Keratinocyte (primary cell): ENCODE measurements at regions not wholly inside any gene's neighbourhood (a gene's known extent, or its start where the extent isn't known, plus 50 kb on each side); places are given as distances from the start of the nearest gene placed in this dataset.

Experiments
- DNase-seq: peaks from one replicate; pipeline ENCODE4 v3.0.0-alpha.2; 2011; ENCODE audit warnings: low read depth, missing footprints, low spot score
- FAIRE-seq: peaks from 2 replicates; lab custom pipeline; 2011; peaks lifted over from hg19 to GRCh38; lab: Jason Lieb, UNC
- H2AFZ ChIP-seq: 2 replicates; pipeline ENCODE4 v1.6.0; 2012; ENCODE audit warnings: low read length, control low read depth, inconsistent platforms; ENCODE audit not compliant: control insufficient read depth
- H3K27ac ChIP-seq: 2 replicates; pipeline ENCODE4 v1.5.1; 2011; ENCODE audit warnings: low read length; ENCODE audit not compliant: control insufficient read depth, insufficient read depth
- H3K27me3 ChIP-seq: 3 replicates; pipeline ENCODE4 v1.6.0; 2011; ENCODE audit warnings: low read length; ENCODE audit not compliant: control insufficient read depth, insufficient read depth; ENCODE audit errors: extremely low read depth
- H3K36me3 ChIP-seq, 2 experiments: 2 replicates in 1 of 2; 3 replicates in 1 of 2; pipeline ENCODE4 v1.5.1; 2011; ENCODE audit warnings: low read length in 2 of 2, mild to moderate bottlenecking in 1 of 2; ENCODE audit not compliant: control insufficient read depth in 2 of 2, insufficient read depth in 2 of 2; ENCODE audit errors: extremely low read depth in 1 of 2
- H3K4me1 ChIP-seq: 3 replicates; pipeline ENCODE4 v1.5.1; 2011; ENCODE audit warnings: low read length; ENCODE audit not compliant: control insufficient read depth, insufficient read depth; ENCODE audit errors: extremely low read depth
- H3K4me2 ChIP-seq: 3 replicates; pipeline ENCODE4 v1.6.0; 2011; ENCODE audit warnings: low read depth, low read length; ENCODE audit not compliant: control insufficient read depth, insufficient read depth; ENCODE audit errors: extremely low read depth
- H3K4me3 ChIP-seq, 3 experiments: fragments of 200-600 bp in 1 of 3; sonication (generic) in 1 of 3; 2 replicates in 2 of 3; 3 replicates in 1 of 3; pipeline ENCODE4 v1.5.1; 2011 to 2016; ENCODE audit warnings: low read length in 3 of 3, mild to moderate bottlenecking in 3 of 3, control low read depth in 2 of 3, inconsistent platforms in 1 of 3, low read depth in 1 of 3, mixed read lengths in 1 of 3, mixed run types in 1 of 3, moderate library complexity in 1 of 3; ENCODE audit not compliant: control insufficient read depth in 2 of 3, insufficient read depth in 2 of 3; ENCODE audit errors: extremely low read depth in 1 of 3
- H3K79me2 ChIP-seq: 2 replicates; pipeline ENCODE4 v1.6.0; 2012; ENCODE audit warnings: low read length; ENCODE audit not compliant: control insufficient read depth, insufficient read depth
- H3K9ac ChIP-seq: 3 replicates; pipeline ENCODE4 v1.6.0; 2011; ENCODE audit warnings: low read length; ENCODE audit not compliant: control insufficient read depth, insufficient read depth; ENCODE audit errors: extremely low read depth
- H3K9me1 ChIP-seq: 3 replicates; pipeline ENCODE4 v1.6.0; 2011; ENCODE audit warnings: low read length; ENCODE audit not compliant: control insufficient read depth, insufficient read depth; ENCODE audit errors: extremely low read depth
- H3K9me3 ChIP-seq: 2 replicates; pipeline ENCODE4 v1.5.1; 2012; ENCODE audit warnings: low read depth, low read length; ENCODE audit not compliant: control insufficient read depth
- H4K20me1 ChIP-seq: 3 replicates; pipeline ENCODE4 v1.6.0; 2011; ENCODE audit warnings: low read length; ENCODE audit not compliant: control insufficient read depth, insufficient read depth; ENCODE audit errors: extremely low read depth
- EZH2 ChIP-seq: IDR thresholded peaks from one replicate; pipeline ENCODE4 v1.6.1; 2012; ENCODE audit warnings: inconsistent platforms, mild to moderate bottlenecking, low read length, moderate library complexity
- dilution Hi-C: fragments of 300-500 bp; cut with MboI; formaldehyde crosslinking; loops from one replicate; pipeline ENCODE4 v1.7.0; 2020; ENCODE audit warnings: low sequenced_read_pairs; ENCODE audit not compliant: extremely low pct_ligation_motif_present
- TF ChIP-seq, protein P1 (sequence below), 3 experiments: IDR thresholded peaks in 1 of 3; conservative IDR thresholded peaks in 1 of 3; optimal IDR thresholded peaks in 1 of 3; 2 replicates in 2 of 3; 3 replicates in 1 of 3; pipeline versions ENCODE3 to v1.5.1; 2011; ENCODE audit warnings: low read length in 3 of 3, mild to moderate bottlenecking in 3 of 3, moderate library complexity in 2 of 3, control low read depth in 1 of 3, inconsistent platforms in 1 of 3; ENCODE audit not compliant: insufficient read depth in 2 of 3; ENCODE audit errors: extremely low read depth in 1 of 3

DNA sequence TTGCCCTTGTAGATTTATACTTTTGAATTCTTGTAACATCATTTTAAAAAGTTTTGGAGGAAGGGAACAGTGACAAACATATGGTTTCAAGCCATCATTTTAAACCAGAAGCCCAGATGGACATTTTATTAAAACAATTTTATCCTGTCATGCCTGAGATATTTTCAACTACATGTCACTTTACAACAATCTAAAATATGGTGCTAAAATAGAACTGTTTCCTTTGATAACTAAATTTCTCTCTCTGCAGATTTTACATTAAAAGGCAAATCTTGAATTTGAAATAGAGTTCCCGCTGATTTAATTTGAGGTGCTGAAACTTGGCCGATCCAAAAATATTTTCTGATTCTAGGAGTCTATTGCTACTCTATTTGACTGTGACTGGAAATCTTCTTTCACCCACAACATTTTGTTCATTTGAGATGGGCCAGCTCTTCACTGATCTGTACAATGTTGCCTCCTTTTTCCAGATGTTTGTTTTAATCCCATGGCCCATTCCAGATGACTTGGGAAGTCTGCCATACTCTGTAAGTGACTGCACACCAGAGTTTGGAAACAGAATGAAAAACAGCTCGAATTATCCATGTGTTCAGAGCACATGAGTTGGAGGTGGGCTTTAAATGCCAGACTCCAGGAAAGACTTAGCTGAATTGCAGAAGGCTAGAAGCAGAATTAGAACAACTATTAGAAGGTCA, 402.5 kb downstream of the TMEM135 start:
- no peak overlapping the region for H3K4me2 ChIP-seq
- FAIRE-seq: no peak
- dilution Hi-C loops: no loop called here

DNA sequence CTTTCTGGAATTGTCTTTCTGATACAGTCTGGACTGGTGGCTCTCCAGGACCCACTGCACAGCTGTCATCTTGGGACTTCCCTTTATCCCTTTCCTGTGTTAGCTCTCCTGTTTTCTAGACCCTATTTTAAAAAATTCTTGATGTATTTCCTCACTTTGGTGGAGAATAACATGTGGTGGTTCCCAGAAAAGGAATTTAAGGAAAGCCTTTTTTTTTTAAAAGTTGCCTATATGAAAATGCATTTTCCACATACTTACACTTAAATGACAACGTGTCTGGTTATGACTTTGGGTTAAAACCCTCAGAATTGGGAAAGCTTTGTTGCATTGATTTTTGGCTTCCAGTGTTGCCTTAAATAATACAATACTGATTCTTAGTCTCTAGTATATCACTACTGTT, 400.7 kb downstream of the TMEM135 start:
- H3K36me3 ChIP-seq: no peaks in the 10 kb centered on the region
- H3K4me3 ChIP-seq: no peak overlapping the region
- dilution Hi-C loops: no loop called here
- H3K27me3 ChIP-seq: no peaks in the 10 kb centered on the region
- peak overlapping the region; percentile 0 for H3K4me2 ChIP-seq
- TF ChIP-seq, protein P1, sequence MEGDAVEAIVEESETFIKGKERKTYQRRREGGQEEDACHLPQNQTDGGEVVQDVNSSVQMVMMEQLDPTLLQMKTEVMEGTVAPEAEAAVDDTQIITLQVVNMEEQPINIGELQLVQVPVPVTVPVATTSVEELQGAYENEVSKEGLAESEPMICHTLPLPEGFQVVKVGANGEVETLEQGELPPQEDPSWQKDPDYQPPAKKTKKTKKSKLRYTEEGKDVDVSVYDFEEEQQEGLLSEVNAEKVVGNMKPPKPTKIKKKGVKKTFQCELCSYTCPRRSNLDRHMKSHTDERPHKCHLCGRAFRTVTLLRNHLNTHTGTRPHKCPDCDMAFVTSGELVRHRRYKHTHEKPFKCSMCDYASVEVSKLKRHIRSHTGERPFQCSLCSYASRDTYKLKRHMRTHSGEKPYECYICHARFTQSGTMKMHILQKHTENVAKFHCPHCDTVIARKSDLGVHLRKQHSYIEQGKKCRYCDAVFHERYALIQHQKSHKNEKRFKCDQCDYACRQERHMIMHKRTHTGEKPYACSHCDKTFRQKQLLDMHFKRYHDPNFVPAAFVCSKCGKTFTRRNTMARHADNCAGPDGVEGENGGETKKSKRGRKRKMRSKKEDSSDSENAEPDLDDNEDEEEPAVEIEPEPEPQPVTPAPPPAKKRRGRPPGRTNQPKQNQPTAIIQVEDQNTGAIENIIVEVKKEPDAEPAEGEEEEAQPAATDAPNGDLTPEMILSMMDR (optimal IDR thresholded peaks at IDR 0.05 in 1 of 3, IDR thresholded peaks at IDR 0.05 in 1 of 3, conservative IDR thresholded peaks at IDR 0.05 in 1 of 3; ENCODE audit: extremely low read depth in 1 of 3, insufficient read depth in 2 of 3, low read length in 3 of 3): no peak
- no peak for TF ChIP-seq EZH2
- peaks cover 12% of the 10 kb centered on the region for H3K4me1 ChIP-seq
- H3K9me1 ChIP-seq: no peaks in the 10 kb centered on the region
- H3K9ac ChIP-seq: no peak overlapping the region
- H3K9me3 ChIP-seq: no peaks in the 10 kb centered on the region
- DNase-seq (no peak), FAIRE-seq (no peak)
- H3K27ac ChIP-seq: no peak overlapping the region
- no peaks in the 10 kb centered on the region for H3K79me2 ChIP-seq
- H2AFZ ChIP-seq: no peak overlapping the region
- H4K20me1 ChIP-seq: no peaks in the 10 kb centered on the region

More for the DNA sequence above, 402.5 kb downstream of the TMEM135 start:
- Histone ChIP-seq H3K36me3 (no peaks in the 10 kb centered on the region), H3K9me1 (no peaks in the 10 kb centered on the region), H2AFZ (no peak overlapping the region), H3K27me3 (no peaks in the 10 kb centered on the region), H3K79me2 (no peaks in the 10 kb centered on the region), H3K4me3 (no peak overlapping the region), H3K9ac (no peak overlapping the region), H3K9me3 (no peaks in the 10 kb centered on the region), H3K4me1 (peaks cover 12% of the 10 kb centered on the region), H3K27ac (no peak overlapping the region), H4K20me1 (no peaks in the 10 kb centered on the region)
- no peak for DNase-seq
- TF ChIP-seq EZH2: no peak
- TF ChIP-seq, protein P1 (optimal IDR thresholded peaks at IDR 0.05 in 1 of 3, IDR thresholded peaks at IDR 0.05 in 1 of 3, conservative IDR thresholded peaks at IDR 0.05 in 1 of 3; ENCODE audit: extremely low read depth in 1 of 3, insufficient read depth in 2 of 3, low read length in 3 of 3): no peak
